Pancreas (tissue), 10 donors: ENCODE measurements at regions not wholly inside any gene's neighbourhood (a gene's known extent, or its start where the extent isn't known, plus 50 kb on each side); places are given as distances from the start of the nearest gene placed in this dataset.

Source experiments
- ATAC-seq, 4 donors: fragments of 200-7000 bp; cut with Tn5 transposase; one replicate each; pipeline versions ENCODE4 v1.8.0 to v1.9.1; 2020; ENCODE audit warnings: mild to moderate bottlenecking in 4 of 4, moderate library complexity in 4 of 4
- DNase-seq, 6 donors: peaks; one replicate each; pipeline ENCODE4 v3.0.0-alpha.2; 2020
- FAIRE-seq: peaks from 2 replicates; lab custom pipeline; 2012; peaks lifted over from hg19 to GRCh38; lab: Jason Lieb, UNC
- H3K27ac ChIP-seq, 4 donors: fragments of 200-600 bp; sonication (generic); 1 replicate in 3 of 4; 2 replicates in 1 of 4; pipeline versions ENCODE4 v1.5.0 to v1.8.0; 2020
- H3K27me3 ChIP-seq, 4 donors: fragments of 200-600 bp; one replicate each; pipeline ENCODE4 v1.8.0; 2021
- H3K36me3 ChIP-seq, 3 donors: fragments of 200-600 bp; sonication (generic) in 1 of 3; one replicate each; pipeline versions ENCODE4 v1.5.0 to v1.8.0; 2020 to 2021
- H3K4me1 ChIP-seq, 3 donors: fragments of 200-600 bp; one replicate each; pipeline ENCODE4 v1.8.0; 2021
- H3K4me3 ChIP-seq, 4 donors: fragments of 200-600 bp; sonication (generic) in 2 of 4; one replicate each; pipeline versions ENCODE4 v1.5.0 to v1.8.0; 2020 to 2021
- H3K9me3 ChIP-seq, 4 donors: fragments of 200-600 bp; one replicate each; pipeline ENCODE4 v1.8.0; 2021
- WGBS, 2 donors: extraction: QIAGEN DNeasy Blood & Tissue Kit; methylation state at CpG; one replicate each; pipeline ENCODE4 v1.1.7; 2013; 5-methylcytosine and 5-hydroxymethylcytosine counted together
- intact Hi-C, 3 donors: fragments of 100-400 bp; cut with DNase I; formaldehyde crosslinking; loops; one replicate each; pipeline versions ENCODE4 v1.11.1 to v1.14.2; 2022
- TF ChIP-seq, protein P1 (sequence below), 4 donors: fragments of 200-600 bp; sonication (generic) in 3 of 4; IDR thresholded peaks; one replicate each; pipeline versions ENCODE4 v1.5.0 to v1.8.0; 2021; ENCODE audit warnings: antibody characterized with exemption in 4 of 4
- donor health status: healthy with polysubstance abuse.
- donor health status: DM: no; HTN: no; CAD: no; lungs with moderate emphysema.
- donor health status: DM: no; HTN: no; CAD: no.
- donor health status: control.
- donor health status: control.
- donor health status: Bipolar disorder and iron deficiency.
- donor health status: DM: yes; HTN: yes; CAD: no.
- donor health status: DM: no; HTN: no; CAD: no.
- donor health status: DM: no; HTN: no; CAD: no.
- donor health status: DM: yes; HTN: yes; CAD: no.

DNA sequence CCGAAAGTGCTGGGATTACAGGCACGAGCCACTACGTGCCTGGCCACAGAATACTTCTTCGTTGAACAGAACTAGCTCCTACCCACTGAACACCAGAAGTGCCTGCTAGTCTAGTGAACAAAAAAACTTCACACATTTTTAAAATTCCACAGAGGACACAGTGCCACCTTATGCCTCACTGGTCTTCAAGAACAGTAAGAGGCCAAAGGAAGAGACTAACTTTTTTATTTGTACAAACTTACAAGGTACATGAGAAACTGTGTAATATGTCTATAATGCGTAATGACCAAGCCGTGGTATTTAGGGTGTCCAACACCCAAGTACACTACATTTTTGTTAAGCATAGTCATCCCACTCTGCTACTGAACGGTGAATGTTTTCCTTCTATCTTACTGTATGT lies 144.4 kb upstream of the PTER start:
- no peak for FAIRE-seq
- Histone ChIP-seq H3K27ac (no peak overlapping the region), H3K4me1 (no peaks in the 10 kb centered on the region), H3K36me3 (no peaks in the 10 kb centered on the region), H3K27me3 (no peaks in the 10 kb centered on the region), H3K4me3 (no peak overlapping the region), H3K9me3 (no peaks in the 10 kb centered on the region)
- WGBS, 2 donors, result 76 to 78% methylated on average over 7 of the region's 7 CpGs
- no peak for ATAC-seq
- no peak for DNase-seq
- TF ChIP-seq, protein P1, sequence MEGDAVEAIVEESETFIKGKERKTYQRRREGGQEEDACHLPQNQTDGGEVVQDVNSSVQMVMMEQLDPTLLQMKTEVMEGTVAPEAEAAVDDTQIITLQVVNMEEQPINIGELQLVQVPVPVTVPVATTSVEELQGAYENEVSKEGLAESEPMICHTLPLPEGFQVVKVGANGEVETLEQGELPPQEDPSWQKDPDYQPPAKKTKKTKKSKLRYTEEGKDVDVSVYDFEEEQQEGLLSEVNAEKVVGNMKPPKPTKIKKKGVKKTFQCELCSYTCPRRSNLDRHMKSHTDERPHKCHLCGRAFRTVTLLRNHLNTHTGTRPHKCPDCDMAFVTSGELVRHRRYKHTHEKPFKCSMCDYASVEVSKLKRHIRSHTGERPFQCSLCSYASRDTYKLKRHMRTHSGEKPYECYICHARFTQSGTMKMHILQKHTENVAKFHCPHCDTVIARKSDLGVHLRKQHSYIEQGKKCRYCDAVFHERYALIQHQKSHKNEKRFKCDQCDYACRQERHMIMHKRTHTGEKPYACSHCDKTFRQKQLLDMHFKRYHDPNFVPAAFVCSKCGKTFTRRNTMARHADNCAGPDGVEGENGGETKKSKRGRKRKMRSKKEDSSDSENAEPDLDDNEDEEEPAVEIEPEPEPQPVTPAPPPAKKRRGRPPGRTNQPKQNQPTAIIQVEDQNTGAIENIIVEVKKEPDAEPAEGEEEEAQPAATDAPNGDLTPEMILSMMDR (IDR thresholded peaks at IDR 0.05), result no peak
- intact Hi-C loops, result no loop called here

DNA sequence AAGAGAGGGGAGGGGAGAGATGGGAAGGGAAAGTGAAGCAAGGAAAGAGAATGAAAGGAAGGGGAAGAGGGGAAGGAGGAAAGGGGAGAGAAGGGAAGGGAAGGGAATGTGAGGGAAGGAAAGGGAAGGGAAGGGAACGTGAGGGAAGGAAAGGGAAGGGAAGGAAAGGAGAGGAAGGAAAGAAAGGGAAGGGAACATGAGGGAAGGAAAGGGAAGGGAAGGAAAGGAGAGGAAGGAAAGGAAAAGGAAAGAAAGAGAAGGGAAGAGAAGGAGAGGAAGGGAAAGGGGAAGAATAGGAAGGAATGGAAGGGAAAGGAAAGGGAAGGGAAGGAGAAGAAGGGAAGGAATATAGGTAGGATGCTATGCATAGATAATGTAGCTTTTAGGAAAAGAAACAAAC lies 139.7 kb upstream of the PTER start:
- TF ChIP-seq, protein P1 (IDR thresholded peaks at IDR 0.05), result no peak
- ATAC-seq (no peak), FAIRE-seq (no peak), DNase-seq (no peak)
- Histone ChIP-seq H3K36me3 (no peaks in the 10 kb centered on the region), H3K27me3 (no peaks in the 10 kb centered on the region), H3K4me1 (no peaks in the 10 kb centered on the region), H3K9me3 (no peaks in the 10 kb centered on the region), H3K27ac (no peak overlapping the region), H3K4me3 (no peak overlapping the region)
- WGBS, 2 donors, result 34 to 40% methylated on average over 1 of the region's 1 CpG
- intact Hi-C loops, result no loop called here

DNA sequence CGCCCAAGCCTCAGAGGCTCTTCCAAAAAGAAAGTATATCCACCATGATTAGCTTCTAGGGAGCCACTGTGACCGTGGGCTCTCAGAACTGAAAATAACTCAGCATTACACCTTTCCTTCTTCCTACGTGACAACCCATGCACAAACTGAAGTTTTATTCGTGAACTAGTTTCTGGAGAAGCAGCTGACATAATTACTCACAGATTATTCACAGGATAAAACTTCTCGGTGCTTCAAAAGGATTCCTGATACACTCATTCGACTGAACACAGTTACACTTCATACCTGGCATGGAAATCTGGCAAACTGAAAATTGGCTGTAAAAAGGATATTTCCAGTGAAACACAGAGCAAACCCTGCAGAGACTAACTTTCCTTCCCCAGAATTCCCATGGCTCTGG lies 139.2 kb upstream of the PTER start:
- Histone ChIP-seq H3K27ac (no peak overlapping the region), H3K4me1 (no peaks in the 10 kb centered on the region), H3K36me3 (no peaks in the 10 kb centered on the region), H3K9me3 (no peaks in the 10 kb centered on the region), H3K4me3 (no peak overlapping the region), H3K27me3 (no peaks in the 10 kb centered on the region)
- FAIRE-seq (no peak), DNase-seq (no peak), ATAC-seq (no peak)
- 42 to 43% methylated on average over 6 of the region's 6 CpGs for WGBS, 2 donors
- intact Hi-C loops, result no loop called here
- TF ChIP-seq, protein P1 (IDR thresholded peaks at IDR 0.05), result no peak

DNA sequence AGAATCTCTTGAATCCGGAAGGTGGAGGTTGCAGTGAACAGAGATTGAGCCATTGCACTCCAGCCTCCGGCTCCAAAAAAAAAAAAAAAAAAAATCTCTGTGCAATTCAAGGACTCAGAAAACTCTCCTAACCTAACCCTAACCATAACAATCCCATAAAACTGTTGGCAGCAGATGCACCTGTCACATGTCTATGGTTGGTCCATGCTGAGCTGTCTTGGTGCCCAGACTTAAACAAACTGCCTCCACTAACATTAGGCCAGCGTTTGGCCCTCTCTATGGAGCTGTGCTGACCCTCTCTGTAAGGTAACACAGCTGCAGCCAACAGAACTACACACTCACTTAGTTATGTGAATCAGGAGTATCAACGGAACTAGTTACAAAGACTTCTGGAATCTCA lies 132.5 kb upstream of the PTER start:
- Histone ChIP-seq H3K4me3 (no peak overlapping the region), H3K36me3 (no peaks in the 10 kb centered on the region), H3K9me3 (no peaks in the 10 kb centered on the region), H3K27ac (no peak overlapping the region), H3K4me1 (no peaks in the 10 kb centered on the region), H3K27me3 (no peaks in the 10 kb centered on the region)
- TF ChIP-seq, protein P1 (IDR thresholded peaks at IDR 0.05), result no peak
- FAIRE-seq (no peak), ATAC-seq (no peak), DNase-seq (no peak)
- intact Hi-C loops, result no loop called here
- 67 to 79% methylated on average over 4 of the region's 4 CpGs for WGBS, 2 donors

DNA sequence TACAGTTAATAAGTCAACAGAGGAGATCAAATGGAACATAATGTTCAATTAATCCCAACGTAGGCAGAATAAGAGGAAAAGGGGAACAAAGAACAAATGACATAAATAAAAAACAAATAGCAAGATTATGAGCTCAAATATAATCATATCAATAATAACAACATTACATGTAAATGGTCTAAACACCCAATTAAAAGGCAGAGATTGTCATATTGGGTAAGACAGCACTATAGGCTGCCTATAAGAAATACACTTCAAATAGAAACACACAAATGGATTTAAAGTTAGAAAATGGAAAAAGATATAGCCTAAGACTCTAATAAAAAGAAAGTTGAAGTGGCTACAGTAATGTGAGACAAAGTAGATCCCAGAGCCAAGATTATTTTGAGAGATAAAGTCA lies 126.4 kb upstream of the PTER start:
- no peak for ATAC-seq
- Histone ChIP-seq H3K36me3 (no peaks in the 10 kb centered on the region), H3K27ac (no peak overlapping the region), H3K27me3 (no peaks in the 10 kb centered on the region), H3K4me1 (no peaks in the 10 kb centered on the region), H3K9me3 (no peaks in the 10 kb centered on the region), H3K4me3 (no peak overlapping the region)
- intact Hi-C loops, result no loop called here
- FAIRE-seq, result no peak
- DNase-seq, result no peak
- TF ChIP-seq, protein P1 (IDR thresholded peaks at IDR 0.05), result no peak
- 25 to 33% methylated on average over 1 of the region's 1 CpG for WGBS, 2 donors
